ENCODE measurements at regions not wholly inside any gene's neighbourhood (a gene's known extent, or its start where the extent isn't known, plus 50 kb on each side); places are given as distances from the start of the nearest gene placed in this dataset.

DNA sequence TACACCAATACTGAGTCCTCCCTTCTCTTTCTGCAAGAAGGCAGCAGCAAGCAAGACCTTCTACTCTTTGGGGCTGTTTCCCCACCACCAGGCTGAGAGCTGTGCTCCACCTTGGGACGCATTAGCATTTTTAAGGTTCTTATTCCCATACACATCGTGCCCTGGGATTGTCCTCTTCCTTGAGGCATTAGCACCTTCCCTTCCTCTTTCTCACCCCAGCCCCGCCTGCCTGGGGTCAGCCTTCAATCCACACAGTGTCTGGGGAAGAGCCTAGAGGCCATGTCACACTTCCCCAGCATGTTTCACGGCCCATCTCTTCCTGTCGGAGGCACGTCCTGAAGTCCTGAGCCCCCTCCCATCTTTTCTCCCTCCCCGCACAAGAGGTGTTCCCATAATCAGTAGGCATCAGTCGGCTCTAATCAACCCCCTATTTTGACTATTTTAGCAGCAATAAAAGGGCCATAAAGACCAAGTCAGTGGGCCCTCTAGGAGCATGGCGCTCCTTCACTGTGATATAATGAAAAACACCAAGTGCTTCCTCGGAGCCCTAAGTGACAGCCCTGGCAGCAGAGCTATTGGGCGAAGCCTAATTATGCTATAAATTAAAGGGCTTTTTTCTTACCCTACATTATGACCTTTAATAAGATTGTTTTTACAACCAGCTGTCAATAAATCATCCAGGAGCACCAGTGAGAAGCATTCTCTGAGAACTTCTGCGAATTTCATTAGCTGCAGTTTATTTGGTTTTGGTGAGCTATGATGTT lies 55.0 kb upstream of the PKDCC start:
- no peak for TF ChIP-seq CTCF (IDR thresholded peaks at IDR 0.05)
- Mint-ChIP-seq H3K36me3 (ENCODE audit: low read depth) (no peaks in the 10 kb centered on the region), H3K27ac (no peak overlapping the region), H3K27me3 (ENCODE audit: insufficient read depth) (peaks cover 37% of the 10 kb centered on the region), H3K9me3 (no peaks in the 10 kb centered on the region), H3K4me1 (ENCODE audit: low read depth) (no peaks in the 10 kb centered on the region), H3K4me3 (no peak overlapping the region)
- DNase-seq: no peak

DNA sequence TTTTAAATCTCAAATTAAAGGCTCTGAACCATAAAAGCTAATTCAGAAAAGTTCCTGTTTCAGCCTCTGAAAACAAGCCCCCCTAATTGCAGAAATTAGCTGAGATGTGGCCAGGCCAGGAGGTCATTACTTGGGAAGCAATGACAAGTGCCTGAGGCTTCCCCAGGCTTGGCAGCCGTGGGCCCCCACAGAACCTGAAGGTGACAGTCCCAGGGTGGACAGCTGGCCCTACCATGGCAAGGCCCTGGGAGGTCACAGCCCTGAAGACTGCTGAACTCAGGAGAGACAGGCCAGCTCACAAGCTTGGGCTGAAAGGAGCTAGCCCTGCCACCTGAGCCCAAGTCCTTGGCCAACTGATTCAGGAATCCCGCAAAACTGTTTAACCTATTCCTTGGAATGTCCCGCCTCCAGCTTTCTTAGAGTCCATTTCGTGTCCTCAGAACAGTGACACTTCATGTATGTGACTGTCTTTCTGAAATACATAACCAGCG lies 54.3 kb upstream of the PKDCC start:
- H3K9me3 Mint-ChIP-seq: no peaks in the 10 kb centered on the region
- H3K4me3 Mint-ChIP-seq: no peak overlapping the region
- H3K36me3 Mint-ChIP-seq (ENCODE audit: low read depth): no peaks in the 10 kb centered on the region
- TF ChIP-seq CTCF (IDR thresholded peaks at IDR 0.05): no peak
- H3K4me1 Mint-ChIP-seq (ENCODE audit: low read depth): no peaks in the 10 kb centered on the region
- peaks cover 43% of the 10 kb centered on the region for H3K27me3 Mint-ChIP-seq (ENCODE audit: insufficient read depth)
- no peak for DNase-seq
- no peak overlapping the region for H3K27ac Mint-ChIP-seq

DNA sequence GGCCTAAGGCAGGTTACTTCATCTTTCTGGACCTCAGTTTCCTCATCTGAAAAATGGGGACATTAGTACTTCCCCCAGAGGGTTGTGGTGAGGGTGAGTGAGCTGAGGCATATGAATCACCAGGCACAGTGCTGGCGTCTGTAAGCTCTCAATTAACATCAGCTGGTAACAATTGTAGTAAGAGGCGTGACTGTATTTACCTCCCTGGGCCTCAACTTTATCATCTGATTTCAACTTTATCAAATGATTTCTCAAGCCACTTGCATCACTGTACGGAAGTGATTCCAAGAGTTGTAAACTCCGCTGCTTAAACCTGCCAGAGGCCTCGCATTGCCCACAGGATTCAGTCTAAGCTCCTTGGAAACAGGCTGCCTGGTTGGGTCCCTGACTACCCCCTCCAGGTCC lies 53.6 kb upstream of the PKDCC start:
- H3K9me3 Mint-ChIP-seq: no peaks in the 10 kb centered on the region

GRCh38 chr2:41994661-41995060 lies 53.2 kb upstream of the PKDCC start:
- no peak overlapping the region for H3K27ac Mint-ChIP-seq
- no peaks in the 10 kb centered on the region for H3K9me3 Mint-ChIP-seq
- no peaks in the 10 kb centered on the region for H3K4me1 Mint-ChIP-seq (ENCODE audit: low read depth)
- DNase-seq: no peak
- no peaks in the 10 kb centered on the region for H3K36me3 Mint-ChIP-seq (ENCODE audit: low read depth)
- no peak for TF ChIP-seq CTCF (IDR thresholded peaks at IDR 0.05)
- peaks cover 41% of the 10 kb centered on the region for H3K27me3 Mint-ChIP-seq (ENCODE audit: insufficient read depth)
- H3K4me3 Mint-ChIP-seq: no peak overlapping the region

More for the DNA sequence above, 53.6 kb upstream of the PKDCC start:
- Mint-ChIP-seq H3K4me3 (no peak overlapping the region), H3K27ac (no peak overlapping the region), H3K36me3 (ENCODE audit: low read depth) (no peaks in the 10 kb centered on the region), H3K4me1 (ENCODE audit: low read depth) (no peaks in the 10 kb centered on the region), H3K27me3 (ENCODE audit: insufficient read depth) (peaks cover 46% of the 10 kb centered on the region)
- no peak for DNase-seq
- TF ChIP-seq CTCF (IDR thresholded peaks at IDR 0.05): no peak

DNA sequence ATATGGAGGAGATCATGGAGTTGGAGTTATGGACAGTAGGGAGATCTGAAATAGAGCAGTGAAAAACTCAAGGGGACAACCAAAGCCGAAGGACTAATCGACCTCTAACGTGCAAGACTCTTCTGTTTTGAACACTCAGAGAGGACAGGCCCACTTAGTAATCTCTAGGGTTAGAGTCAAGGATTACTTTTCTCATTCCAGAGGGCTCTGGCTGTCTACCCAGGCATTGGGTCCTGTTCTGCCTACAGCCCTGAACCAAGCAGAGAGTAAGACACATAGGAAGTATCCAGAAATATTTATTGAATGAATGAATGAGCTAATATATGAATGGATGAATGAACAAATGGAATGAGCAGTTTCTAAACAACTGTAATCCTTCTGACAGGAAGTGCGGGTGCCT lies 50.3 kb upstream of the PKDCC start:
- Mint-ChIP-seq H3K36me3 (ENCODE audit: low read depth) (no peaks in the 10 kb centered on the region), H3K4me3 (no peak overlapping the region), H3K4me1 (ENCODE audit: low read depth) (no peaks in the 10 kb centered on the region), H3K9me3 (no peaks in the 10 kb centered on the region), H3K27me3 (ENCODE audit: insufficient read depth) (peaks cover 42% of the 10 kb centered on the region), H3K27ac (no peak overlapping the region)
- DNase-seq: no peak
- no peak for TF ChIP-seq CTCF (IDR thresholded peaks at IDR 0.05)

Measured in HFFc6 (cell line).